ENCODE measurements at regions not wholly inside any gene's neighbourhood (a gene's known extent, or its start where the extent isn't known, plus 50 kb on each side); places are given as distances from the start of the nearest gene placed in this dataset.

- no peak overlapping the region for H3K4me3 ChIP-seq (ENCODE audit: low read depth, low read length)
- ATAC-seq (ENCODE audit: low read depth in 2 of 2) (no peak), DNase-seq (no peak)
- no peak overlapping the region for H3K27ac Mint-ChIP-seq
- H3K27me3 Mint-ChIP-seq, result no peaks in the 10 kb centered on the region
- no peak overlapping the region for H3K27ac ChIP-seq (ENCODE audit: insufficient read depth, low read length, poor library complexity, severe bottlenecking)
- no peaks in the 10 kb centered on the region for H3K4me1 ChIP-seq (ENCODE audit: control insufficient read depth, insufficient read depth, low read length, poor library complexity, severe bottlenecking)
- no peaks in the 10 kb centered on the region for H3K36me3 Mint-ChIP-seq
- no peaks in the 10 kb centered on the region for H3K27me3 ChIP-seq (ENCODE audit: control insufficient read depth, insufficient read depth, low read length)
- no peaks in the 10 kb centered on the region for H3K4me1 Mint-ChIP-seq
- no peaks in the 10 kb centered on the region for H3K36me3 ChIP-seq (ENCODE audit: control insufficient read depth, insufficient read depth, low read length)
- peaks cover 0 to 21% (median 4%) of the 10 kb centered on the region in 7 donors for H3K9me3 Mint-ChIP-seq
- H3K4me3 Mint-ChIP-seq, result no peak overlapping the region
- H3K9me3 ChIP-seq (ENCODE audit: control insufficient read depth in 2 of 2, low read length in 2 of 2), result no peaks in the 10 kb centered on the region
Observed at GRCh38 chr12:42903736-42904135, 314.2 kb upstream of the PRICKLE1 start.

GRCh38 chr12:42902001-42902400, 312.5 kb upstream of the PRICKLE1 start:
- H3K9me3 Mint-ChIP-seq, result peaks cover 0 to 21% (median 3%) of the 10 kb centered on the region in 7 donors
- Histone ChIP-seq H3K9me3 (ENCODE audit: control insufficient read depth in 2 of 2, low read length in 2 of 2) (no peaks in the 10 kb centered on the region), H3K4me1 (ENCODE audit: control insufficient read depth, insufficient read depth, low read length, poor library complexity, severe bottlenecking) (no peaks in the 10 kb centered on the region), H3K27ac (ENCODE audit: insufficient read depth, low read length, poor library complexity, severe bottlenecking) (no peak overlapping the region), H3K4me3 (ENCODE audit: low read depth, low read length) (no peak overlapping the region), H3K36me3 (ENCODE audit: control insufficient read depth, insufficient read depth, low read length) (no peaks in the 10 kb centered on the region), H3K27me3 (ENCODE audit: control insufficient read depth, insufficient read depth, low read length) (no peaks in the 10 kb centered on the region)
- no peaks in the 10 kb centered on the region for H3K4me1 Mint-ChIP-seq
- no peak for ATAC-seq (ENCODE audit: low read depth in 2 of 2)
- no peaks in the 10 kb centered on the region for H3K27me3 Mint-ChIP-seq
- H3K4me3 Mint-ChIP-seq, result no peak overlapping the region
- no peaks in the 10 kb centered on the region for H3K36me3 Mint-ChIP-seq
- H3K27ac Mint-ChIP-seq, result no peak overlapping the region
- no peak for DNase-seq

- no peaks in the 10 kb centered on the region for H3K27me3 Mint-ChIP-seq
- Histone ChIP-seq H3K36me3 (ENCODE audit: control insufficient read depth, insufficient read depth, low read length) (no peaks in the 10 kb centered on the region), H3K27me3 (ENCODE audit: control insufficient read depth, insufficient read depth, low read length) (no peaks in the 10 kb centered on the region), H3K4me1 (ENCODE audit: control insufficient read depth, insufficient read depth, low read length, poor library complexity, severe bottlenecking) (no peaks in the 10 kb centered on the region), H3K4me3 (ENCODE audit: low read depth, low read length) (no peak overlapping the region), H3K27ac (ENCODE audit: insufficient read depth, low read length, poor library complexity, severe bottlenecking) (no peak overlapping the region), H3K9me3 (ENCODE audit: control insufficient read depth in 2 of 2, low read length in 2 of 2) (no peaks in the 10 kb centered on the region)
- DNase-seq (no peak), ATAC-seq (ENCODE audit: low read depth in 2 of 2) (no peak)
- H3K27ac Mint-ChIP-seq, result no peak overlapping the region
- H3K4me3 Mint-ChIP-seq, result no peak overlapping the region
- H3K9me3 Mint-ChIP-seq, result peaks cover 1 to 9% (median 4%) of the 10 kb centered on the region in 7 donors
- no peaks in the 10 kb centered on the region for H3K36me3 Mint-ChIP-seq
- H3K4me1 Mint-ChIP-seq, result no peaks in the 10 kb centered on the region
Observed at GRCh38 chr12:42893803-42894202, 304.3 kb upstream of the PRICKLE1 start.

- H3K9me3 Mint-ChIP-seq, result peaks cover 1 to 10% (median 5%) of the 10 kb centered on the region in 7 donors
- H3K4me1 ChIP-seq (ENCODE audit: control insufficient read depth, insufficient read depth, low read length, poor library complexity, severe bottlenecking), result no peaks in the 10 kb centered on the region
- H3K4me1 Mint-ChIP-seq, result no peaks in the 10 kb centered on the region
- DNase-seq, result no peak
- no peak for ATAC-seq (ENCODE audit: low read depth in 2 of 2)
- no peaks in the 10 kb centered on the region for H3K9me3 ChIP-seq (ENCODE audit: control insufficient read depth in 2 of 2, low read length in 2 of 2)
- H3K27me3 Mint-ChIP-seq, result no peaks in the 10 kb centered on the region
- H3K36me3 Mint-ChIP-seq, result no peaks in the 10 kb centered on the region
- H3K27ac ChIP-seq (ENCODE audit: insufficient read depth, low read length, poor library complexity, severe bottlenecking), result no peak overlapping the region
- H3K4me3 Mint-ChIP-seq, result no peak overlapping the region
- no peaks in the 10 kb centered on the region for H3K27me3 ChIP-seq (ENCODE audit: control insufficient read depth, insufficient read depth, low read length)
- H3K36me3 ChIP-seq (ENCODE audit: control insufficient read depth, insufficient read depth, low read length), result no peaks in the 10 kb centered on the region
- H3K4me3 ChIP-seq (ENCODE audit: low read depth, low read length), result no peak overlapping the region
- peak overlapping the region in 1 of 3 donors; percentile 14 for H3K27ac Mint-ChIP-seq
Observed at GRCh38 chr12:42892702-42893551, 303.4 kb upstream of the PRICKLE1 start.

GRCh38 chr12:42887657-42888056, 298.1 kb upstream of the PRICKLE1 start:
- no peak overlapping the region for H3K4me3 ChIP-seq (ENCODE audit: low read depth, low read length)
- Mint-ChIP-seq H3K4me1 (no peaks in the 10 kb centered on the region), H3K36me3 (no peaks in the 10 kb centered on the region), H3K9me3 (peaks cover 1 to 9% (median 5%) of the 10 kb centered on the region in 7 donors), H3K4me3 (no peak overlapping the region), H3K27me3 (no peaks in the 10 kb centered on the region), H3K27ac (no peak overlapping the region)
- DNase-seq (no peak), ATAC-seq (ENCODE audit: low read depth in 2 of 2) (no peak)
- no peaks in the 10 kb centered on the region for H3K9me3 ChIP-seq (ENCODE audit: control insufficient read depth in 2 of 2, low read length in 2 of 2)
- no peaks in the 10 kb centered on the region for H3K36me3 ChIP-seq (ENCODE audit: control insufficient read depth, insufficient read depth, low read length)
- H3K27me3 ChIP-seq (ENCODE audit: control insufficient read depth, insufficient read depth, low read length), result no peaks in the 10 kb centered on the region
- H3K27ac ChIP-seq (ENCODE audit: insufficient read depth, low read length, poor library complexity, severe bottlenecking), result no peak overlapping the region
- no peaks in the 10 kb centered on the region for H3K4me1 ChIP-seq (ENCODE audit: control insufficient read depth, insufficient read depth, low read length, poor library complexity, severe bottlenecking)

- H3K9me3 Mint-ChIP-seq, result peaks cover 1 to 13% (median 5%) of the 10 kb centered on the region in 7 donors
- Histone ChIP-seq H3K4me1 (ENCODE audit: control insufficient read depth, insufficient read depth, low read length, poor library complexity, severe bottlenecking) (no peaks in the 10 kb centered on the region), H3K27ac (ENCODE audit: insufficient read depth, low read length, poor library complexity, severe bottlenecking) (no peak overlapping the region), H3K4me3 (ENCODE audit: low read depth, low read length) (no peak overlapping the region), H3K9me3 (ENCODE audit: control insufficient read depth in 2 of 2, low read length in 2 of 2) (no peaks in the 10 kb centered on the region), H3K27me3 (ENCODE audit: control insufficient read depth, insufficient read depth, low read length) (no peaks in the 10 kb centered on the region), H3K36me3 (ENCODE audit: control insufficient read depth, insufficient read depth, low read length) (no peaks in the 10 kb centered on the region)
- H3K27ac Mint-ChIP-seq, result no peak overlapping the region
- no peak for ATAC-seq (ENCODE audit: low read depth in 2 of 2)
- H3K4me3 Mint-ChIP-seq, result no peak overlapping the region
- H3K27me3 Mint-ChIP-seq, result no peaks in the 10 kb centered on the region
- no peaks in the 10 kb centered on the region for H3K4me1 Mint-ChIP-seq
- H3K36me3 Mint-ChIP-seq, result no peaks in the 10 kb centered on the region
- DNase-seq, result no peak
Observed at GRCh38 chr12:42886160-42886559, 296.6 kb upstream of the PRICKLE1 start.

GRCh38 chr12:42885677-42886076, 296.1 kb upstream of the PRICKLE1 start:
- Histone ChIP-seq H3K27me3 (ENCODE audit: control insufficient read depth, insufficient read depth, low read length) (no peaks in the 10 kb centered on the region), H3K4me3 (ENCODE audit: low read depth, low read length) (no peak overlapping the region), H3K36me3 (ENCODE audit: control insufficient read depth, insufficient read depth, low read length) (no peaks in the 10 kb centered on the region), H3K9me3 (ENCODE audit: control insufficient read depth in 2 of 2, low read length in 2 of 2) (no peaks in the 10 kb centered on the region), H3K27ac (ENCODE audit: insufficient read depth, low read length, poor library complexity, severe bottlenecking) (no peak overlapping the region), H3K4me1 (ENCODE audit: control insufficient read depth, insufficient read depth, low read length, poor library complexity, severe bottlenecking) (no peaks in the 10 kb centered on the region)
- ATAC-seq (ENCODE audit: low read depth in 2 of 2) (no peak), DNase-seq (no peak)
- no peaks in the 10 kb centered on the region for H3K27me3 Mint-ChIP-seq
- peaks cover 1 to 15% (median 7%) of the 10 kb centered on the region in 7 donors for H3K9me3 Mint-ChIP-seq
- no peaks in the 10 kb centered on the region for H3K36me3 Mint-ChIP-seq
- H3K4me1 Mint-ChIP-seq, result no peaks in the 10 kb centered on the region
- no peak overlapping the region for H3K4me3 Mint-ChIP-seq
- no peak overlapping the region for H3K27ac Mint-ChIP-seq

GRCh38 chr12:42884116-42884515, 294.6 kb upstream of the PRICKLE1 start:
- Histone ChIP-seq H3K36me3 (ENCODE audit: control insufficient read depth, insufficient read depth, low read length) (no peaks in the 10 kb centered on the region), H3K9me3 (ENCODE audit: control insufficient read depth in 2 of 2, low read length in 2 of 2) (no peaks in the 10 kb centered on the region), H3K4me3 (ENCODE audit: low read depth, low read length) (no peak overlapping the region), H3K4me1 (ENCODE audit: control insufficient read depth, insufficient read depth, low read length, poor library complexity, severe bottlenecking) (no peaks in the 10 kb centered on the region), H3K27ac (ENCODE audit: insufficient read depth, low read length, poor library complexity, severe bottlenecking) (no peak overlapping the region), H3K27me3 (ENCODE audit: control insufficient read depth, insufficient read depth, low read length) (no peaks in the 10 kb centered on the region)
- DNase-seq (no peak), ATAC-seq (ENCODE audit: low read depth in 2 of 2) (no peak)
- H3K4me1 Mint-ChIP-seq, result no peaks in the 10 kb centered on the region
- H3K27ac Mint-ChIP-seq, result no peak overlapping the region
- no peak overlapping the region for H3K4me3 Mint-ChIP-seq
- H3K36me3 Mint-ChIP-seq, result no peaks in the 10 kb centered on the region
- H3K27me3 Mint-ChIP-seq, result no peaks in the 10 kb centered on the region
- peaks cover 1 to 14% (median 7%) of the 10 kb centered on the region in 7 donors for H3K9me3 Mint-ChIP-seq

All from CD4-positive, CD25-positive, alpha-beta regulatory T cell (primary cell).